Adrenal gland (tissue), 9 donors: ENCODE measurements at regions not wholly inside any gene's neighbourhood (a gene's known extent, or its start where the extent isn't known, plus 50 kb on each side); places are given as distances from the start of the nearest gene placed in this dataset.
"Not testable (repeated sequence)": the region's sequence is repeated elsewhere in the genome, so short reads cannot be mapped to it uniquely, and the experiment has no call there.

Experiments
- DNase-seq, 7 donors: peaks; one replicate each; pipeline ENCODE4 v3.0.0-alpha.2; 2019 to 2020
- H3K27ac ChIP-seq, 5 donors: fragments of 200-600 bp; sonication (generic) in 4 of 5; 1 replicate in 3 of 5; 2 replicates in 2 of 5; pipeline versions ENCODE4 v1.5.1 to v1.8.0; 2016 to 2020; ENCODE audit warnings: mild to moderate bottlenecking in 1 of 5
- H3K27me3 ChIP-seq: fragments of 200-600 bp; 2 replicates; pipeline ENCODE4 v1.8.0; 2021
- H3K36me3 ChIP-seq, 2 donors: fragments of 200-600 bp; replicated peaks in 1 of 2; 1 replicate in 1 of 2; 2 replicates in 1 of 2; pipeline versions ENCODE4 v1.5.1 to v1.8.0; 2018 to 2022
- H3K4me1 ChIP-seq, 2 donors: fragments of 200-600 bp; replicated peaks in 1 of 2; 1 replicate in 1 of 2; 2 replicates in 1 of 2; pipeline versions ENCODE4 v1.5.1 to v1.8.0; 2018 to 2021
- H3K4me3 ChIP-seq, 4 donors: fragments of 200-600 bp; sonication (generic) in 3 of 4; one replicate each; pipeline ENCODE4 v1.5.1; 2016 to 2018
- H3K9me3 ChIP-seq, 3 donors: fragments of 200-600 bp; sonication (generic) in 1 of 3; replicated peaks in 1 of 3; 1 replicate in 2 of 3; 2 replicates in 1 of 3; pipeline versions ENCODE4 v1.5.1 to v1.8.0; 2016 to 2021
- CTCF ChIP-seq, 6 experiments: fragments of 450-650 bp in 4 of 6; fragments of 200-600 bp in 2 of 6; sonication (generic) in 1 of 6; IDR thresholded peaks; 1 replicate in 5 of 6; 2 replicates in 1 of 6; pipeline versions ENCODE4 v1.5.1 to v1.8.0; 2016 to 2021; ENCODE audit warnings: antibody characterized with exemption in 6 of 6, mild to moderate bottlenecking in 2 of 6, moderate library complexity in 1 of 6
- POLR2A ChIP-seq, 2 donors: fragments of 450-650 bp; IDR thresholded peaks; one replicate each; pipeline ENCODE4 v1.6.1; 2017; ENCODE audit warnings: antibody characterized with exemption in 2 of 2, mild to moderate bottlenecking in 2 of 2, moderate library complexity in 1 of 2
- WGBS, 4 donors: extraction: QIAGEN DNeasy Blood & Tissue Kit in 2 of 4; methylation state at CpG; one replicate each; pipeline versions ENCODE4 v1.1.5 to v1.1.7; 2013 to 2017; 5-methylcytosine and 5-hydroxymethylcytosine counted together
- intact Hi-C, 2 donors: fragments of 100-400 bp; cut with DNase I; formaldehyde crosslinking; loops; one replicate each; pipeline versions ENCODE4 v1.14.1 to v1.15.0; 2022 to 2023
- donor health status: healthy with polysubstance abuse.
- donor health status: Bipolar disorder and iron deficiency.
- donor health status: DM: yes; HTN: yes; CAD: no.
- donor health status: DM: no; HTN: no; CAD: no.
- donor health status: DM: no; HTN: no; CAD: no.

DNA sequence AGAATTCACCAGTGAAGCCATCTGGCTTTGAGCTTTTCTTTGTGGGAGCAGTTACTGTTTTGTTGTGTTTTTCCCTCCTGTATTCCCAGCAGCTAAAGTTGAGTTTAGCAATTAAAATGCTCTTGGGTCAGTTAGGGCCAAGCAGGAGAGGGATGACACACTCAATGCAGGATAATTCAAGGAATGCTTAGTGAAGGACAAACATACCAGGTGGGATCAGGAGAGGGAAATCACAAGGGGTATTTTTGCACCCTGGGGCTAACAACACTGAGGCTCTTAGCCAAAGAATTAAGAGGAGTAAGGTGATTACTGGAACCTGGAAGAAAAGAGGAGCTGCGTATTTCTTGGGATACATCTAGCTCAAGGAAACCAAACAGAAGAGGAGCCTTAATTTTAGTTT is 82.4 kb upstream of the KCND2 start:
- Histone ChIP-seq H3K4me1 (no peaks in the 10 kb centered on the region), H3K27ac (no peak overlapping the region), H3K4me3 (no peak overlapping the region), H3K9me3 (no peaks in the 10 kb centered on the region), H3K27me3 (no peaks in the 10 kb centered on the region), H3K36me3 (no peaks in the 10 kb centered on the region)
- intact Hi-C loops = no loop called here
- 72 to 91% (median 83%) methylated on average over 1 of the region's 1 CpG for WGBS, 4 donors
- no peak for TF ChIP-seq CTCF (IDR thresholded peaks at IDR 0.05)
- TF ChIP-seq POLR2A (IDR thresholded peaks at IDR 0.05) = no peak
- DNase-seq = no peak

DNA sequence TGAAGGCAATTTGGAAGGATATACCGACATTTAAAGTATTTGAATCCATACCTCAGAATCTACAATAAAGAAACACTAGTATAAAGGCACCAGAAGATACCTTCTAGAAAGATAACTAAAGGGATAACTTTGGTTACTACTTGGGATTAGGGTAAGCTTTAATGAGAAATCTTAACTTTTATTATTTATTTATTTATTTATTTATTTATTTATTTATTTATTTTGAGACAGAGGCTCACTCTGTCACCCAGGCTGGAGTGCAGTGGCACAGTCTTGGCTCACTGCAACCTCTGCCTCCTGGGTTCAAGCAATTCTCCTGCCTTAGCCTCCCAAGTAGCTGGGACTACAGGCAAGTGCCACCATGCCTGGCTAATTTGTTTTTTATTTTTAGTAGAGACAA is 81.6 kb upstream of the KCND2 start:
- DNase-seq, H3K4me3 ChIP-seq, H3K36me3 ChIP-seq, H3K27ac ChIP-seq, H3K4me1 ChIP-seq, H3K27me3 ChIP-seq, intact Hi-C loops, H3K9me3 ChIP-seq: not testable (repeated sequence)
- 88 to 92% (median 91%) methylated on average over 1 of the region's 1 CpG for WGBS, 4 donors

DNA sequence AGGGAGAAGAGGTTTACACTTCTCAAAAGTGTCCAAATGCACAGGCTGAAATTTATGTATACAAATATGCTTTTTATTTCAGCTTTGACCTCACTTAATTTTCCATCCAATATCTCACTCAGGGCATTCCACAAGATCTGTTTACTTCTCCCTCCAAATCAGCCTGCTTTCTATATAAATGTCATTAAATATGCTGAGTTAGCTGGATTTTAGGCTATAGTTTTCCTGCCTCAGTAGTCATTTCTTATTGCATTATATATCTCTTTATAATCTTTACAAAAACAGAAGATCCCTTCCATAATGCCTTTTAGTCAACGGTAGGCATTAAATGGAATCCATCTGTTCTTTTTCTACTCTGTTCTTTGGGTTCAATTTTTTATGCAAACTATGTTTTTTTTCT is 71.7 kb upstream of the KCND2 start:
- Histone ChIP-seq H3K27ac (no peak overlapping the region), H3K27me3 (no peaks in the 10 kb centered on the region), H3K9me3 (no peaks in the 10 kb centered on the region), H3K36me3 (no peaks in the 10 kb centered on the region), H3K4me3 (no peak overlapping the region), H3K4me1 (no peaks in the 10 kb centered on the region)
- DNase-seq = no peak
- intact Hi-C loops = no loop called here
- WGBS, 4 donors = 65 to 81% (median 78%) methylated on average over 1 of the region's 1 CpG
- TF ChIP-seq CTCF (IDR thresholded peaks at IDR 0.05) (no peak), POLR2A (IDR thresholded peaks at IDR 0.05) (no peak)

GRCh38 chr7:120205101-120205500 is 67.9 kb upstream of the KCND2 start:
- Histone ChIP-seq H3K9me3 (no peaks in the 10 kb centered on the region), H3K4me3 (no peak overlapping the region), H3K27me3 (no peaks in the 10 kb centered on the region), H3K36me3 (no peaks in the 10 kb centered on the region), H3K4me1 (no peaks in the 10 kb centered on the region), H3K27ac (no peak overlapping the region)
- no peak for DNase-seq
- no peak for TF ChIP-seq CTCF (IDR thresholded peaks at IDR 0.05)
- no peak for TF ChIP-seq POLR2A (IDR thresholded peaks at IDR 0.05)
- WGBS, 4 donors = 59 to 90% (median 61%) methylated on average over 2 of the region's 2 CpGs
- intact Hi-C loops = no loop called here

DNA sequence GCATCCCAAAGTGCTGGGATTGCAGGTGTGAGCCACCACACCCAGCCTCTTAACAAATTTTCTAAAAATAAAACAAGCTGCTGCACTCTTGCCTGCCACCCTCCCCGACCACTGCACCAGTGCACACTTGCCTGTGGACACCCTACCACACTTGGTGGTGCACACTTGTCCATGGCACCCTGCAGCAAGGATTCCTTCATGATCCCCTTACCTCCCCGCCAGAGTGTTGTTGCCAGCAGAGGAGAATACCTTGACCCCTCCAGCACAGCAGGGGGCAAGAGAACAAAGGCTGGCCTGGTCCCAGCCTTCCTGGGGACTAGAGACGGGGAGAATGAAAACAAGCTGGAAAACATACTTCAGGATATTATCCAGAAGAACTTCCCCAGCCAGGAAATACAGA is 65.9 kb upstream of the KCND2 start:
- no peaks in the 10 kb centered on the region for H3K36me3 ChIP-seq
- H3K4me3 ChIP-seq = no peak overlapping the region
- no peaks in the 10 kb centered on the region for H3K4me1 ChIP-seq
- H3K9me3 ChIP-seq = no peaks in the 10 kb centered on the region
- H3K27me3 ChIP-seq = no peaks in the 10 kb centered on the region
- TF ChIP-seq CTCF (IDR thresholded peaks at IDR 0.05) (no peak), POLR2A (IDR thresholded peaks at IDR 0.05) (no peak)
- intact Hi-C loops = no loop called here
- 70 to 77% (median 73%) methylated on average over 3 of the region's 3 CpGs for WGBS, 4 donors
- no peak overlapping the region for H3K27ac ChIP-seq
- DNase-seq = no peak
